ENCODE measurements at regions not wholly inside any gene's neighbourhood (a gene's known extent, or its start where the extent isn't known, plus 50 kb on each side); places are given as distances from the start of the nearest gene placed in this dataset.

GRCh38 chr10:33939892-33940291, 605.4 kb upstream of the NRP1 start:
- no peak for ATAC-seq

GRCh38 chr10:33939410-33939809, 604.9 kb upstream of the NRP1 start:
- no peaks in the 10 kb centered on the region for H3K36me3 ChIP-seq
- 85 to 87% methylated on average over 4 of the region's 4 CpGs for WGBS, 2 donors (ENCODE audit: low coverage in 1 of 2)
- ATAC-seq = no peak
- no peak overlapping the region for H3K4me3 ChIP-seq
- H3K9me3 ChIP-seq = no peaks in the 10 kb centered on the region
- no peaks in the 10 kb centered on the region for H3K4me1 ChIP-seq
- H3K27me3 ChIP-seq = no peaks in the 10 kb centered on the region
- TF ChIP-seq EP300 (IDR thresholded peaks at IDR 0.05) = no peak
- TF ChIP-seq POLR2A (IDR thresholded peaks at IDR 0.05) = no peak
- no peak for TF ChIP-seq CTCF (IDR thresholded peaks at IDR 0.05)
- no peak for TF ChIP-seq POLR2AphosphoS5 (IDR thresholded peaks at IDR 0.05)
- no peak overlapping the region for H3K27ac ChIP-seq

More at GRCh38 chr10:33939892-33940291, 605.4 kb upstream of the NRP1 start:
- WGBS, 2 donors (ENCODE audit: low coverage in 1 of 2) = 91% methylated on average over 3 of the region's 3 CpGs; no CpG with 5 or more reads in 1 of the 2 donors
- Histone ChIP-seq H3K4me1 (no peaks in the 10 kb centered on the region), H3K27me3 (no peaks in the 10 kb centered on the region), H3K9me3 (no peaks in the 10 kb centered on the region), H3K36me3 (no peaks in the 10 kb centered on the region), H3K27ac (no peak overlapping the region), H3K4me3 (no peak overlapping the region)
- no peak for TF ChIP-seq POLR2A (IDR thresholded peaks at IDR 0.05)

- ATAC-seq = no peak
- Histone ChIP-seq H3K27me3 (no peaks in the 10 kb centered on the region), H3K36me3 (no peaks in the 10 kb centered on the region), H3K27ac (no peak overlapping the region), H3K4me3 (no peak overlapping the region), H3K9me3 (no peaks in the 10 kb centered on the region), H3K4me1 (no peaks in the 10 kb centered on the region)
- 79 to 80% methylated on average over 3 of the region's 3 CpGs for WGBS, 2 donors (ENCODE audit: low coverage in 1 of 2)
- no peak for TF ChIP-seq POLR2AphosphoS5 (IDR thresholded peaks at IDR 0.05)
- no peak for TF ChIP-seq POLR2A (IDR thresholded peaks at IDR 0.05)
- TF ChIP-seq EP300 (IDR thresholded peaks at IDR 0.05) = no peak
- no peak for TF ChIP-seq CTCF (IDR thresholded peaks at IDR 0.05)
These were observed 603.5 kb upstream of the NRP1 start for GRCh38 chr10:33938001-33938400.

- no peak for TF ChIP-seq POLR2A (IDR thresholded peaks at IDR 0.05)
- TF ChIP-seq EP300 (IDR thresholded peaks at IDR 0.05) = no peak
- TF ChIP-seq CTCF (IDR thresholded peaks at IDR 0.05) = no peak
- TF ChIP-seq POLR2AphosphoS5 (IDR thresholded peaks at IDR 0.05) = no peak
- ATAC-seq = no peak
- 67 to 72% methylated on average over 12 to 15 of the region's 15 CpGs for WGBS, 2 donors (ENCODE audit: low coverage in 1 of 2)
- Histone ChIP-seq H3K27ac (no peak overlapping the region), H3K36me3 (no peaks in the 10 kb centered on the region), H3K4me3 (no peak overlapping the region), H3K4me1 (no peaks in the 10 kb centered on the region), H3K9me3 (no peaks in the 10 kb centered on the region), H3K27me3 (no peaks in the 10 kb centered on the region)
These were observed 602.7 kb upstream of the NRP1 start for GRCh38 chr10:33937036-33937730.

GRCh38 chr10:33935350-33935749, 600.9 kb upstream of the NRP1 start:
- no peak for ATAC-seq
- TF ChIP-seq CTCF (IDR thresholded peaks at IDR 0.05) (no peak), POLR2AphosphoS5 (IDR thresholded peaks at IDR 0.05) (no peak), POLR2A (IDR thresholded peaks at IDR 0.05) (no peak), EP300 (IDR thresholded peaks at IDR 0.05) (no peak)
- 83 to 100% methylated on average over 2 of the region's 3 CpGs for WGBS, 2 donors (ENCODE audit: low coverage in 1 of 2)

More at GRCh38 chr10:33935350-33935749, 600.9 kb upstream of the NRP1 start:
- H3K27me3 ChIP-seq = no peaks in the 10 kb centered on the region
- H3K9me3 ChIP-seq = no peaks in the 10 kb centered on the region
- no peaks in the 10 kb centered on the region for H3K4me1 ChIP-seq
- H3K27ac ChIP-seq = no peak overlapping the region
- no peak overlapping the region for H3K4me3 ChIP-seq
- H3K36me3 ChIP-seq = no peaks in the 10 kb centered on the region
